Astrocyte (in vitro differentiated cells and primary cell): ENCODE measurements at regions not wholly inside any gene's neighbourhood (a gene's known extent, or its start where the extent isn't known, plus 50 kb on each side); places are given as distances from the start of the nearest gene placed in this dataset.

ENCODE experiments used
- DNase-seq: peaks from one replicate; pipeline ENCODE4 v3.0.0-alpha.2; 2010; ENCODE audit warnings: low read depth
- FAIRE-seq: peaks from 2 replicates; lab custom pipeline; 2011; peaks lifted over from hg19 to GRCh38; lab: Jason Lieb, UNC
- H2AFZ ChIP-seq: 2 replicates; pipeline ENCODE4 v1.6.0; 2012; ENCODE audit warnings: low read depth, low read length, inconsistent platforms
- H3K27ac ChIP-seq: 2 replicates; pipeline ENCODE4 v1.5.1; 2011; ENCODE audit warnings: low read depth, low read length, inconsistent platforms
- H3K27me3 ChIP-seq: 2 replicates; pipeline ENCODE4 v1.6.0; 2011; ENCODE audit warnings: low read length, inconsistent platforms; ENCODE audit not compliant: insufficient read depth
- H3K36me3 ChIP-seq: 2 replicates; pipeline ENCODE4 v1.5.1; 2011; ENCODE audit warnings: low read length, inconsistent platforms; ENCODE audit not compliant: insufficient read depth
- H3K4me1 ChIP-seq: 2 replicates; pipeline ENCODE4 v1.5.1; 2011; ENCODE audit warnings: low read length, inconsistent platforms; ENCODE audit not compliant: insufficient read depth
- H3K4me2 ChIP-seq: 2 replicates; pipeline ENCODE4 v1.6.0; 2012; ENCODE audit warnings: low read length, inconsistent platforms
- H3K4me3 ChIP-seq: 2 replicates; pipeline ENCODE4 v1.5.1; 2011; ENCODE audit warnings: low read depth, mild to moderate bottlenecking, low read length, inconsistent platforms; ENCODE audit not compliant: insufficient read depth
- H3K79me2 ChIP-seq: 2 replicates; pipeline ENCODE4 v1.6.0; 2012; ENCODE audit warnings: mild to moderate bottlenecking, low read length, inconsistent platforms; ENCODE audit not compliant: insufficient read depth
- H3K9ac ChIP-seq: 2 replicates; pipeline ENCODE4 v1.6.0; 2012; ENCODE audit warnings: mild to moderate bottlenecking, low read length, inconsistent platforms
- H3K9me3 ChIP-seq: 2 replicates; pipeline ENCODE4 v1.5.1; 2012; ENCODE audit warnings: low read depth, mild to moderate bottlenecking, low read length, inconsistent platforms; ENCODE audit not compliant: insufficient read depth
- H4K20me1 ChIP-seq: 2 replicates; pipeline ENCODE4 v1.6.0; 2012; ENCODE audit warnings: low read length, inconsistent platforms; ENCODE audit not compliant: insufficient read depth
- H3K27ac Mint-ChIP-seq: one replicate; pipeline ENCODE4 v1.8.0; 2021; ENCODE audit warnings: mild to moderate bottlenecking, mixed read lengths; ENCODE audit not compliant: unreplicated experiment
- H3K27me3 Mint-ChIP-seq: one replicate; pipeline ENCODE4 v1.8.0; 2021; ENCODE audit warnings: low read depth, mixed read lengths; ENCODE audit not compliant: unreplicated experiment
- H3K36me3 Mint-ChIP-seq: one replicate; pipeline ENCODE4 v1.8.0; 2021; ENCODE audit warnings: low read depth, mixed read lengths; ENCODE audit not compliant: unreplicated experiment
- H3K4me1 Mint-ChIP-seq: one replicate; pipeline ENCODE4 v1.8.0; 2021; ENCODE audit warnings: low read depth, mixed read lengths; ENCODE audit not compliant: unreplicated experiment
- H3K4me3 Mint-ChIP-seq: one replicate; pipeline ENCODE4 v1.8.0; 2021; ENCODE audit warnings: mild to moderate bottlenecking, moderate library complexity, mixed read lengths; ENCODE audit not compliant: unreplicated experiment
- H3K9me3 Mint-ChIP-seq: one replicate; pipeline ENCODE4 v1.8.0; 2021; ENCODE audit warnings: mild to moderate bottlenecking, mixed read lengths; ENCODE audit not compliant: unreplicated experiment
- EZH2 ChIP-seq: IDR thresholded peaks from 2 replicates; pipeline ENCODE4 v1.6.1; 2012; ENCODE audit warnings: mild to moderate bottlenecking, low read length, inconsistent platforms; ENCODE audit not compliant: insufficient read depth
- TF ChIP-seq, protein P1 (sequence below): IDR thresholded peaks from 2 replicates; pipeline ENCODE4 v1.5.1; 2011; ENCODE audit warnings: low read depth, mild to moderate bottlenecking, inconsistent platforms, low read length, moderate library complexity; ENCODE audit not compliant: insufficient read depth

DNA sequence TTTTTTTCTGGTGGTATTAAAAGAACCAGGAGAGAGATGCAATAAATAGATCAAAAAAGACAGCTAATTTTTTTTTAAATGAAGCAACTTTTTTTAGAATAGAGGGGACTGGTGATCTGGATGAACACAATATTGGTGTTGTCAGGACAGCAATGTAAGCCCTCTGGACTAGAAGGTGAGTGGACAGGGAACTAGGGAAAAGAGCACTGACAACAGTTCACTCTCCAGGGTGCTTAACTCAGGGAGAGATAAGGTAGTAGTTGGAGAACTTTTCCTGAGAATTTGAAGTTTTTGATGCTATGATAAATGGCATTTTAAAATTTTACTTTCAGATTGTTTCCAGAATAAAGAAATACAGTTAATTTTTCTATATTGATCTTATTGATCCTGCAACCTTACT is 158.3 kb upstream of the STAC start:
- Histone ChIP-seq H4K20me1 (no peaks in the 10 kb centered on the region), H3K9me3 (no peaks in the 10 kb centered on the region), H3K4me2 (no peak overlapping the region), H3K27ac (no peak overlapping the region), H3K27me3 (no peaks in the 10 kb centered on the region), H3K9ac (no peak overlapping the region), H2AFZ (no peak overlapping the region), H3K79me2 (no peaks in the 10 kb centered on the region), H3K4me3 (no peak overlapping the region), H3K36me3 (no peaks in the 10 kb centered on the region), H3K4me1 (peaks cover 8% of the 10 kb centered on the region)
- peaks cover 11% of the 10 kb centered on the region for H3K4me1 Mint-ChIP-seq
- no peak overlapping the region for H3K4me3 Mint-ChIP-seq
- H3K27me3 Mint-ChIP-seq = no peaks in the 10 kb centered on the region
- no peak for TF ChIP-seq EZH2
- TF ChIP-seq, protein P1, sequence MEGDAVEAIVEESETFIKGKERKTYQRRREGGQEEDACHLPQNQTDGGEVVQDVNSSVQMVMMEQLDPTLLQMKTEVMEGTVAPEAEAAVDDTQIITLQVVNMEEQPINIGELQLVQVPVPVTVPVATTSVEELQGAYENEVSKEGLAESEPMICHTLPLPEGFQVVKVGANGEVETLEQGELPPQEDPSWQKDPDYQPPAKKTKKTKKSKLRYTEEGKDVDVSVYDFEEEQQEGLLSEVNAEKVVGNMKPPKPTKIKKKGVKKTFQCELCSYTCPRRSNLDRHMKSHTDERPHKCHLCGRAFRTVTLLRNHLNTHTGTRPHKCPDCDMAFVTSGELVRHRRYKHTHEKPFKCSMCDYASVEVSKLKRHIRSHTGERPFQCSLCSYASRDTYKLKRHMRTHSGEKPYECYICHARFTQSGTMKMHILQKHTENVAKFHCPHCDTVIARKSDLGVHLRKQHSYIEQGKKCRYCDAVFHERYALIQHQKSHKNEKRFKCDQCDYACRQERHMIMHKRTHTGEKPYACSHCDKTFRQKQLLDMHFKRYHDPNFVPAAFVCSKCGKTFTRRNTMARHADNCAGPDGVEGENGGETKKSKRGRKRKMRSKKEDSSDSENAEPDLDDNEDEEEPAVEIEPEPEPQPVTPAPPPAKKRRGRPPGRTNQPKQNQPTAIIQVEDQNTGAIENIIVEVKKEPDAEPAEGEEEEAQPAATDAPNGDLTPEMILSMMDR = no peak
- peaks cover 2% of the 10 kb centered on the region for H3K36me3 Mint-ChIP-seq
- DNase-seq (no peak), FAIRE-seq (no peak)
- no peaks in the 10 kb centered on the region for H3K9me3 Mint-ChIP-seq
- H3K27ac Mint-ChIP-seq = no peak overlapping the region

DNA sequence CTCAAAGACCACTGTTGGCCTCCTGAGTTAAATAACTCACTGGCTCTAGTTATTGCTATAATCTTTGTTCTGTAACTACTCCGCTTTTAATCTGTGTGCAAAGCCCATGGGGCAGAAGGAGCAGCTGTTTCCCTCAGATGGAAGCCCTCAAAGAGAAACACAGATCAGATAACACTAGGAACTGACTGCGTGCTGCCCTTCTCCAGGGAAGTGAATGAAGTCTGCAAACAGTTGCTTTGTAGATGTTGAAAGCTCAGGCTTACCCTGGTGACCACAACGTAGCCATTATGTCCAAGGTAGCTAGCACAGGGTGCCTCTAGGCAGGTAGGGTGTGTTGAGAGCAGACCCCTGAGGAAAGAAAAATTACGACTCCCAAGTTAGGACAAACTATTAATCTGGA is 152.3 kb upstream of the STAC start:
- Mint-ChIP-seq H3K27me3 (peaks cover 2% of the 10 kb centered on the region), H3K36me3 (peaks cover 2% of the 10 kb centered on the region), H3K4me1 (peaks cover 11% of the 10 kb centered on the region), H3K4me3 (no peak overlapping the region), H3K27ac (no peak overlapping the region), H3K9me3 (no peaks in the 10 kb centered on the region)
- no peaks in the 10 kb centered on the region for H3K9me3 ChIP-seq
- no peaks in the 10 kb centered on the region for H3K4me1 ChIP-seq
- no peak for DNase-seq
- no peaks in the 10 kb centered on the region for H3K27me3 ChIP-seq
- no peaks in the 10 kb centered on the region for H3K36me3 ChIP-seq
- TF ChIP-seq, protein P1 = no peak
- TF ChIP-seq EZH2 = no peak
- no peak overlapping the region for H3K4me2 ChIP-seq
- no peak overlapping the region for H2AFZ ChIP-seq
- H3K9ac ChIP-seq = no peak overlapping the region
- H3K27ac ChIP-seq = no peak overlapping the region
- FAIRE-seq = no peak
- H3K4me3 ChIP-seq = no peak overlapping the region
- no peaks in the 10 kb centered on the region for H4K20me1 ChIP-seq
- H3K79me2 ChIP-seq = no peaks in the 10 kb centered on the region

DNA sequence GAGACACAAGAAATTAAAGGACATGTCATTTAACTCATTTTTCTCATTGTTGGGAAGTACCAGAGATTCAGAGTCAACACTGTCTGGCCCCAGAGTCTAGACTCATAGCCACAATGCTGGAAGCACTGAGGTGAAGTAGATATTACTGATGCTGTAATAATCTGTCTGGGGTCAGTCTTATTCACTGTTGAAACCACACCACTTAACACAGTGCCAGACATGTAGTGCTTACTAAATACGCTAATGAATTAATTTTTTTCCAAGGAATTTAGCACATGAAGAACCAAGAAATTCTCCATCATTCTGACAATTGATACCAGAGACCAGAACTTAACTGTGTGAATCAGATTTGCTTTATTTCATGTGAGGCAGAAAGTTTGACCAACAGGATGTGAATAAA is 150.8 kb upstream of the STAC start:
- Histone ChIP-seq H3K27me3 (no peaks in the 10 kb centered on the region), H3K27ac (no peak overlapping the region), H4K20me1 (no peaks in the 10 kb centered on the region), H3K9ac (no peak overlapping the region), H3K4me3 (no peak overlapping the region), H2AFZ (no peak overlapping the region), H3K4me1 (no peaks in the 10 kb centered on the region), H3K36me3 (no peaks in the 10 kb centered on the region), H3K79me2 (no peaks in the 10 kb centered on the region), H3K4me2 (no peak overlapping the region), H3K9me3 (no peaks in the 10 kb centered on the region)
- FAIRE-seq = no peak
- TF ChIP-seq EZH2 = no peak
- TF ChIP-seq, protein P1 = no peak
- Mint-ChIP-seq H3K27me3 (peaks cover 2% of the 10 kb centered on the region), H3K4me1 (peaks cover 11% of the 10 kb centered on the region), H3K9me3 (no peaks in the 10 kb centered on the region), H3K27ac (no peak overlapping the region), H3K36me3 (peaks cover 2% of the 10 kb centered on the region), H3K4me3 (no peak overlapping the region)
- peak; percentile 73 for DNase-seq
